Kasumi-1 (cell line): ENCODE measurements at regions not wholly inside any gene's neighbourhood (a gene's known extent, or its start where the extent isn't known, plus 50 kb on each side); places are given as distances from the start of the nearest gene placed in this dataset.

Experiments used
- DNase-seq, 2 experiments: peaks; one replicate each; lab custom pipeline; 2025; lab: John Stamatoyannopoulos, UW

DNA sequence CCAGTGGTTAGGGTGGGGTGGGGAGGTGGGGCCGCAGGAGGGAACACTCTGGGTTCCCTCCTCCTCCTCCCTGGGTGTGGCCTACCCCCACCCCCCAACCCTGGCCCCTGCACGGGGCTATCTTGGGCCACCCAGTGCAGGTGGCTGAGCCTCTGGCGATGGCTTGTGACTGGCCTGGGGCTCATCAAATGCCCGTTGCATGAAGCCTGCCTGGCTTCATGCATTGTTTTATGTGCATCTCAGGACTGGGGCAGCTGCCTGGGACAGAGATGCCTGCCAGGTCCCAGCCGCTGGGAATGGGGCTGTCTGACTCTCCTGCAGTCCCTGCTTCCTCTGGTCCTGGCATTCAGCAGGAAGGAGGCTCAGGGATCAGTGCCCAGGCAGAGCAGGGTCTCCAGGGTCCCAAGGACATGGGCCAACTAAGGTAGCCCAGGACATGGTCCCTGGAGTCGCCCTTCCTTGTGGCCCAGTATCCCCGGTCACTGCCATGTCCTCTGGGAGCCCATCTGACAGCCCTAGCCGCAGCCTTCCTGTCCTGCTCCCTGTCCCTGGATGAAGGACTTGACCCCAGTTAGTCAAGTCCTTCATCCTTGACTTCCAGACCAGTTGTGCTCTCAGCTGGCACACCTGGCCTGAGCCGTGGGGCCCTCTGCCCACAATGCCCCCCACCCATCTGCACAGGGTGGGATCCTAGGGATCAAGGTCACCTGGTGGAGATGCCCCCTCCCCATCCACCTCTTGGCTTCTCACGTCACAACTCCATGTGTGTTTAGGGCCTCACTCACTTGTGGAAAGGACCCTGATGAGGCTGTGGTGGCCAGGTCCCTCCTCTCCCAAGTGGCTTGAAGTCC, 112.1 kb upstream of the FGF3 start:
- DNase-seq: no peak

GRCh38 chr11:69931994-69932910, 113.0 kb upstream of the FGF3 start:
- DNase-seq: no peak

GRCh38 chr11:69934861-69935494, 115.8 kb upstream of the FGF3 start:
- no peak for DNase-seq

DNA sequence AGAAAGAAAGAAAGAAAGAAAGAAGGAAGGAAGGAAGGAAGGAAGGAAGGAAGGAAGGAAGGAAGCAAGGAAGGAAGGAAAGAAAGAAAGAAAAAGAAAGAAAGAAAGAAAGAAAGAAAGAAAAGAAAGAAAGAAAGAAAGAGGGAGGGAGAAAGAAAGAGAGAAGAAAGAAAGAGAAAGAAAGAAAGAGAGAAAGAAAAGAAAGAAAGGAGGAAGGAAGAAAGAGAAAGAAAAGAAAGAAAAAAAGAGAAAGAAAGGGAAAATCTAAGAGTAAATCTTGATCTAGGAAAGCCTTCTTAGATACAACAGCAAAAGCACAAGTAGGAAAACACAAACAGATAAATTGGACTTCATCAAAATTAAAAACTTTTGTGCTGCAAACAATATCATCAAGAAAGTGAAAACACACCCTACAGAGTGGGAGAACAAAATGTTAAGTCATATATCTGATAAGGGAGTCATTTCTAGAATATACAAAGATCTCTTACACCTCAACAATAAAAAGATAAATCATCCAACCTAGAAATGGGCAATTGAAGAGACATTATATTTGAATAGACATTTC, 116.8 kb upstream of the FGF3 start:
- no peak for DNase-seq

DNA sequence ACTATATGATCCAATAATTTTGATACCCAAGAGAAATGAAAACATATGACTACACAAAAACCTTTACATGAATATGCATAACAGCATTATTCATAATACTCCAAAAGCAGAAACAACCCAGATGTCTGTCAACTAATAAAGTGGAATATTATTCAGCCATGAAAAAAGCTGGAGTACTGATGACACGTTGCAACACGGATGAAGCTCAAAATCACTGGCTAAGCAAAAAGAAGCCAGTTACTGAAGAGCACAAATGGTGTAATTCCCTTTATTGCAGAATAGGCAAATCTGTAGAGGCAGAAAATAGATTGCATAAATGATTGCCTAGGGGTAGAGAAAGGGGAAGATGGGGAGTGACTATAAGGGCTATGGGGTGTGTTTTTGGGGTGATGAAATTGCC, 117.6 kb upstream of the FGF3 start:
- no peak for DNase-seq

GRCh38 chr11:69938206-69938605, 119.0 kb upstream of the FGF3 start:
- no peak for DNase-seq

DNA sequence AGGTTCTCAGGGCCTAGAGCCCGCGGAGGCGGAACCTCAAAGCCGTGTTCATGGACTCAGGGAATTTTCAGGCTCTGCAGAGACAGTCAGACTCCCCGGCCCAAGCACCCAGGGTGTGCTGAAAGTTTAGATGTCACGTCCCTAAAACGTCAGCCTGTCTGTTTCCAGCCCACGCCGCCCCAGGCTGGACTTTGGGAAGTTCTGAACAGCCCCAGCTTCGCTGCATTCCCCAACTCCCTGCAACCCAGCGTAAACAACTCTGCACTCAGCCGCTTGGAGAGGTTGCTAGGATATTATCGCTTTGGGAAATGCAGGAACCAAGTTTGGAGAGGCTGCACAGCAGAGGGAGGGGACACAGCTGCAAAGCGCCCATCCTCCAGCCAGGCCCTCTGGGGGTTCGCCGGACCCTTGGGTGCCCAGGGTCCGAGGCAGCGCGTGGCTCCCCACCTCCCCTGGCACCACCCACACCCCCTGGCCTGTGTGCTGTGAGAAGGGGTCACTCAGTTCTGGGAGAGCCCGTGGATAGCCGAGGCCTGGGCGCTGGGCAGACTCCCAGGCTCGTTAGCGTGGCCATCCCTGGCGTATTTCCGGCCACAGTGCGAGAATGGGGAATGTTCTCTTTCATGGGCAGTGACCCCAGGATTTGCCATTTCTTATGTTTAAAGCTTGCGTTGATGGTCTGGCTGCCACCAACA, 120.5 kb upstream of the FGF3 start:
- DNase-seq: no peak

GRCh38 chr11:69940246-69940610, 121.0 kb upstream of the FGF3 start:
- no peak for DNase-seq

GRCh38 chr11:69941546-69942332, 122.5 kb upstream of the FGF3 start:
- no peak for DNase-seq

DNA sequence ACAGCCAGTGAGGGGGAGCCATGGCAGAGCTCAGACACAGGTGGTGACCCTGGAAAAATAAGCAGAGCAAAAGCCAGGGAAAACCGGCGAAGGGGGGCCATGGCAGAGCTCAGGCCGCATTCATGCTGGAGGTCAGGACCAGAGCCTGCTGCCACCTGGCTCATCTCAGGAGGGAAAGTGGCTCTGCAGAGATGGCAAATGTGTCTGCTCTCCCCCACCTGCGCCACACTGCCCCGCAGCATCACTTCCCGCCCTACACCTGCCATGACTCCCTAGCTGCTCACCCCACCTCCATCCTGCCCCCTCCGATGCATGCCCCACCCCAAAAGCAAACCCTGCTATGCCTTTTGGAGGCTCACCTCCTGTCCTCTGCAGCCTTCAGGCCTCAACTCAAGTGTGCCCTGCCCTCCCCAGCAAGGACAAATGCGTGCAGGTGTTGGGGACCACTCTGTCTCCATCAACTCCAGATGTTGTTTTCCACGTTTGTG, 123.2 kb upstream of the FGF3 start:
- no peak for DNase-seq

- DNase-seq: no peak
These were observed 123.8 kb upstream of the FGF3 start for GRCh38 chr11:69943066-69943465.

GRCh38 chr11:69943506-69943905, 124.3 kb upstream of the FGF3 start:
- DNase-seq: no peak

DNA sequence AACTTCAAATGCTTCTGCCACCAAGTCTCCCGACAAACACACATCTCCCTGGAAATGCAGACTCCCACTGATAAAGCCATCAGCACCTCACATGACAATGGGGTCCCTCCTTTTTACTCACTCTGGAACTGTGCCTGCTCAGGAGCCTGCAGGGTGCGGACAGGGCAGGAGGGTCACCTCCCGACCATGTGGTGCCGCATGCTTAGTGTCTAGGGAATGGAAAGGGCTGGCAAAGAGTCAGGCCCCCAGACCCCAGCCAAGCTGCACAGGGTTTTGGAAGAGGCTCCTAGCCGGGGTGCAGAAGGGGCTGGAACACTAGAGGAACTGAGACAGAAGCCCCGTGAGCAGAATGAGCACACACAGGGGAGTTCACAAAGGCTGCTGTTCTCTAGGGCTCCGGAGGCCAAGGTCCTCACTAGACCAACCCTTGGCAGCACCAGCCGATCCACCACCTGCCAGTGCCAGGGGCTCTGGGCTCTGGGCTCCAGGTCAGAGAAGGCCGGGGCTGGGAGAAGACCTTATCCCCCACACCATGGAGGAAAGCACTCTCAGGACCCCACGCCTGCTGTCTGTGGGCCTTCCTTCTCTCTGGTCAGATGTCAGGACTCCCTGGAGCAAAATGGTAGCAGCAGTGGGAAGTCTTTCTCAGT, 125.1 kb upstream of the FGF3 start:
- no peak for DNase-seq

GRCh38 chr11:69945157-69945556, 125.9 kb upstream of the FGF3 start:
- no peak for DNase-seq

DNA sequence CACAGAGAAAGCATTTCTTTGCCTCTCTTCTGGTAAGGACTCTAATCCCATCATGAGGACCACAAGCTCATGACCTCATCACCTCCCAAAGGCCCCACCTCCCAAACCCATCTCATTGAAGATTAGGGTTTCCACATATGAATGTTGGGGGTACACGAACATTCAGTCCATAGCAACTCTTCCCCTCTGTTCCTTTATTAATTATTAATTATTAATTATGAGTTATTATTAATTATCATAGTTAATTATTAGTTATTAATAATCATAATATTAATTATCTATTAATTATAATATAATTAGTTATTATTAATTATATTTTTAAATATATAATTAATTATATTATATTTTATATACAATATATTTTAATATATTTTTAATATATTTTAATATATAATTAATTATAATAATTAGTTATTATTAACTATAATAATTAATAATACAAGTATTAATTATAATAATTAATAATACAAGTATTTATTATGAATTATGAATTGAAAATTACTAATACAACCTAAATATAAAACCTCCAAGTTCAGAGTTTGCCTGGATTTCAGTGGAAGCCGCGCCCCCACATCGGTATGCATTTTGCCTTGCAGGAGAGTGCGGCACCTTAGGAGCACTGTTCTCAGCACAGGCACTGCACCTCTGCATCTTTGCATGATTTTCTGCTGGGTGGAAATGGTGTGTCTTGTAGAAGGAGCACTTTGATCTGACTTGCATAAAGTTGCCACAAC, 128.0 kb upstream of the FGF3 start:
- DNase-seq: no peak

DNA sequence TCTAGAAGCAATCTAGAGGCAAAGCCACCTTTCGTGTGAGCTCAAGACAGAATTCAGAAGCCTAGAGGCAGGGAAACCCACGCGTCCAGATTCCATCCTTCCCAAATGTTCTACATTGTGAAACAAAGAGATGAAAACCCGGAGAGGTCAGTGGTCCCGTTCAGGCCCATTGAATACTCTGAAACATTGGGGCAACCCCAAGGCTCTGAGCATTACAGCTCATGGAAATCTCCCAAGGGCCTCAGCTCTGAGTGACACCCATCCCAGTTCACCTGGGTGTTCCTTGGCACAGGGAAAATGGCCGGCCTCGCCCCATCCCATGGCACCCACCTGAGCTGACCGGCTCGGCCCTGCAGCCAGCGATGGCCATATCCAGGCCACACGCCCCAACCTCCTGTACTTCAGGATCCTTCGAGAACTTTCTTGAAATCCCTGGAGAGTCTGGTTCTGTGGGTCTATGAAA, 128.6 kb upstream of the FGF3 start:
- DNase-seq: no peak

DNA sequence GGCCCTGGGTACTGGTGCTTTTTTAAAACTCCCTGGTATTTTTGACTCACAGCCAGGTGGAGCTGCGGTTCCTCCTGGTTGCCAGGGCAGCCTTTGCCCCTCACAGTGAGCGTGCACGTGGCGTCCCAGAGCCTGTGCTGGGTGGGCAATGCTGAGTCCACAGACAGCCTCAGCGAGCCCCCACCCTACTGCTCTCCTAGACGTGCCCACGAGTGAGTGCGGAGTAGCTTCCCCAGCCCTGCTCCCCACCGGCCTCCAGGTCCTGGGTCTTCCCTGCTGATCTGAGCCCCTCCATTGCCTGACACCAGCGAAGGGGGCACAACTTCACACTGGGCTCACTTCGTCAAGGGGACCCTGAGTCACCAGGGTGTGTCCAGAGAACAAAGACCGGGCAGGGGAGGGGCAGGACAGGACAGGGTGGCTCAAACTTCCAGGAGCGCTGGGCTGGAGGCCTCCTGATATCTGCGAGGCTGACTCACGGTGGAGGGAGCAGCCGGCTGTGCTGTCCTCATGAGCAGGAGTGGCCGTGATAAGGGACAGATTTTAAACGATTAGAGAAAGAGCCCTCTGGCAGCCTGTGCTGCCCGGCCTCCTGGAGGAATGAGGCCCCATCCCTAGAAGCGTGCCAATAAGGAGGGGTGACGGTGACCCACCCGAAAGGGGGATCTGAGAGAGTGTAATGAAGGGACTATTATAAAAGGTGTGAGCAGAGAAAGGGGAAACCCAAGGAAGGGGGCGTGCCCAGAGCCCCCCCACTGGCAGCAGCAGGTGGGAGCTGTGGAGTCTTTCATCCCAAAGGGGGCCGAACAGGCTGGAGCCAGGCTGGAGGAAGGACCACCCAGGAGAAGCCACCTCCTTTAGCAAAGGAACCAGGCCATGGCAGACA, 129.3 kb upstream of the FGF3 start:
- DNase-seq: no peak

DNA sequence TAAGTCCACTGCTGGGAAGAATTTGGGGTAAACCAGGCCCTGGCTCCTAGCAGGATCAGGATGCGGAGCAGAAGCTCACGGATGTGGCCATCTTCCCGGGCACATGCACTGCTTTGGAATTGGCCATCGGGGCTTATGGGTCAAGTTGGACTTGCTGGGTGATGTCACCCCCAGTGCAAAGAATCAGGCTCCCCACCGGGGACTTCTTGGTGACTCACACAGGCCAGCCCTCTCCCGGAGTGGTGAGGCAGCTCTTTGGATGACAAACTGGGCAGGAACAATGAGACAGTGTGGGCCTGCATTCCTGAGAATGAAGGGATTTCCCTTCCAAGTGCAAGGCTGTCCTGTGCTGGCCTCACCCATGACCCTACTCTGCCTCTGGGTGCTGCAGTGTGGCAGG, 128.8 kb upstream of the ANO1 start:
- DNase-seq: no peak
